ENCODE measurements at regions not wholly inside any gene's neighbourhood (a gene's known extent, or its start where the extent isn't known, plus 50 kb on each side); places are given as distances from the start of the nearest gene placed in this dataset.
A peak's percentile ranks its signal among the peaks of the same experiment; 100 is the strongest.

DNA sequence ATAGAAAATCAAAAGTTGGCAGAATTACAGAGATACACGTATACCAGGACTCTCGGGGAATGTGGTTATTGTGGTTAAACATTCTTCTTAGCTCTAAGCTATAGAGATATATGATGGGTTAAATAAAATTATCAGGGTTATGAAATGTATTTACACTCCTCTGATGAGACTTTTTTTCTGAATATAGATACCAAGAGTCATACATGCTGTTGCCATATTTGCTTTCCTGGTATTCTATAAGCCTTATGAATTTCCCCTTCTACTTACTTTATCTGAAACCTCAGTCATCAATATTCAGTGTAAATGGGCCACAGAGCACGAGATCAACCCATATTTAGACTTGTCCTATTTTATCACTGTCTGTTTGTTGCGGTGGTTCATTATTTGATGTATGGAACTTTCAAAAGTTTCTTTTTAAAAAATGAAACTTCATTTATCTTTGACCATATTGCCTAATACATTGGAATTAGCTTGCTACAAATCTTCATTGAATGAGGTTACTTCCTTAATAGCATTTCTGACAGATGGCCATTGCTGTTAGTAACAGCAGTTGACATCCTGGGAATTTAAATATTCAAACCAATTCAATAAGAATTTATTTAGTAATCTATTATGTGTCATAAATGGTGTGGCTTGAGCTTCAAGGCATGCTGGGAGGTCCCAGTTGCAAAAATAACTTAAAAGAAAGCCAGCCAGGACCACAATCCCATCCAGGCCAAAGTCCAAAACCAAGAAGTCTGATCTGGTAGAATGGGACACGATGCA, 393.5 kb downstream of the PCNX1 start:
- H4K20me1 ChIP-seq (ENCODE audit: insufficient read depth, low read length), result no peaks in the 10 kb centered on the region
- peaks cover 13% of the 10 kb centered on the region for H3K4me1 ChIP-seq (ENCODE audit: insufficient read depth, low read length)
- no peak overlapping the region for H3K27ac ChIP-seq (ENCODE audit: low read length)
- H3K4me2 ChIP-seq (ENCODE audit: insufficient read depth, low read length), result no peak overlapping the region
- H3K27me3 ChIP-seq (ENCODE audit: insufficient read depth, low read length, poor library complexity), result no peaks in the 10 kb centered on the region
- DNase-seq (no peak), ATAC-seq (ENCODE audit: insufficient read depth, low read depth) (peak; percentile 58)
- no peaks in the 10 kb centered on the region for H3K9me3 ChIP-seq (ENCODE audit: insufficient read depth, low read length, severe bottlenecking)
- no peaks in the 10 kb centered on the region for H3K36me3 ChIP-seq (ENCODE audit: insufficient read depth, low read length)
- no peak overlapping the region for H3K4me3 ChIP-seq (ENCODE audit: low read depth in 1 of 2, low read length in 2 of 2)
- H3K79me2 ChIP-seq (ENCODE audit: insufficient read depth, low read length), result no peaks in the 10 kb centered on the region
- TF ChIP-seq EZH2 (IDR thresholded peaks at IDR 0.05; ENCODE audit: borderline replicate concordance, low read depth, low read length, severe bottlenecking), result no peak
- TF ChIP-seq, protein P1, sequence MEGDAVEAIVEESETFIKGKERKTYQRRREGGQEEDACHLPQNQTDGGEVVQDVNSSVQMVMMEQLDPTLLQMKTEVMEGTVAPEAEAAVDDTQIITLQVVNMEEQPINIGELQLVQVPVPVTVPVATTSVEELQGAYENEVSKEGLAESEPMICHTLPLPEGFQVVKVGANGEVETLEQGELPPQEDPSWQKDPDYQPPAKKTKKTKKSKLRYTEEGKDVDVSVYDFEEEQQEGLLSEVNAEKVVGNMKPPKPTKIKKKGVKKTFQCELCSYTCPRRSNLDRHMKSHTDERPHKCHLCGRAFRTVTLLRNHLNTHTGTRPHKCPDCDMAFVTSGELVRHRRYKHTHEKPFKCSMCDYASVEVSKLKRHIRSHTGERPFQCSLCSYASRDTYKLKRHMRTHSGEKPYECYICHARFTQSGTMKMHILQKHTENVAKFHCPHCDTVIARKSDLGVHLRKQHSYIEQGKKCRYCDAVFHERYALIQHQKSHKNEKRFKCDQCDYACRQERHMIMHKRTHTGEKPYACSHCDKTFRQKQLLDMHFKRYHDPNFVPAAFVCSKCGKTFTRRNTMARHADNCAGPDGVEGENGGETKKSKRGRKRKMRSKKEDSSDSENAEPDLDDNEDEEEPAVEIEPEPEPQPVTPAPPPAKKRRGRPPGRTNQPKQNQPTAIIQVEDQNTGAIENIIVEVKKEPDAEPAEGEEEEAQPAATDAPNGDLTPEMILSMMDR (IDR thresholded peaks at IDR 0.05; ENCODE audit: borderline replicate concordance, extremely low read depth, low read length, poor library complexity, severe bottlenecking), result no peak
- H3K9ac ChIP-seq (ENCODE audit: low read depth, low read length), result no peak overlapping the region
- no peak overlapping the region for H2AFZ ChIP-seq (ENCODE audit: low read depth, low read length)

DNA sequence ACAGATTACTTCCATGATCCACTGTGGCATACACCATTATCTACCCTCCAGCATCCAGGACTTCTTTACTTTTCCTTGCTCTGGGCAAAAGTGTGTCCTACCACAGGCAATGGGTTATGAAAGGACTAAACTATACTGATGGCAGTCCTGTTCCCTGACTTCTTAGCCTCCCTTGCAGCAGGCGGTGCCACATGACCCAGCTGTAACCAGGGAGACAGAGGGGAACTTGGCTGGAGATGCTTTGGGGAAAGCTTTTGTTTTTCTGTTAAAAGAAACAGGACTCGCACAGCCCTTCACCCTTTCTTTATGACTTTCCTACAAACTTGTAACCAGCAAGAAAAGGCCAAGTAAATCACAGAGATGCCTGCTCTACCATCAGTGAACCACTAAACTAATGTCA, 394.4 kb downstream of the PCNX1 start:
- Histone ChIP-seq H2AFZ (ENCODE audit: low read depth, low read length) (no peak overlapping the region), H4K20me1 (ENCODE audit: insufficient read depth, low read length) (no peaks in the 10 kb centered on the region), H3K27me3 (ENCODE audit: insufficient read depth, low read length, poor library complexity) (no peaks in the 10 kb centered on the region), H3K79me2 (ENCODE audit: insufficient read depth, low read length) (no peaks in the 10 kb centered on the region), H3K9me3 (ENCODE audit: insufficient read depth, low read length, severe bottlenecking) (no peaks in the 10 kb centered on the region), H3K36me3 (ENCODE audit: insufficient read depth, low read length) (no peaks in the 10 kb centered on the region), H3K27ac (ENCODE audit: low read length) (no peak overlapping the region), H3K4me1 (ENCODE audit: insufficient read depth, low read length) (peaks cover 13% of the 10 kb centered on the region), H3K4me3 (ENCODE audit: low read depth in 1 of 2, low read length in 2 of 2) (no peak overlapping the region), H3K4me2 (ENCODE audit: insufficient read depth, low read length) (no peak overlapping the region), H3K9ac (ENCODE audit: low read depth, low read length) (no peak overlapping the region)
- DNase-seq, result no peak
- TF ChIP-seq, protein P1 (IDR thresholded peaks at IDR 0.05; ENCODE audit: borderline replicate concordance, extremely low read depth, low read length, poor library complexity, severe bottlenecking), result no peak
- no peak for TF ChIP-seq EZH2 (IDR thresholded peaks at IDR 0.05; ENCODE audit: borderline replicate concordance, low read depth, low read length, severe bottlenecking)
- no peak for ATAC-seq (ENCODE audit: insufficient read depth, low read depth)

DNA sequence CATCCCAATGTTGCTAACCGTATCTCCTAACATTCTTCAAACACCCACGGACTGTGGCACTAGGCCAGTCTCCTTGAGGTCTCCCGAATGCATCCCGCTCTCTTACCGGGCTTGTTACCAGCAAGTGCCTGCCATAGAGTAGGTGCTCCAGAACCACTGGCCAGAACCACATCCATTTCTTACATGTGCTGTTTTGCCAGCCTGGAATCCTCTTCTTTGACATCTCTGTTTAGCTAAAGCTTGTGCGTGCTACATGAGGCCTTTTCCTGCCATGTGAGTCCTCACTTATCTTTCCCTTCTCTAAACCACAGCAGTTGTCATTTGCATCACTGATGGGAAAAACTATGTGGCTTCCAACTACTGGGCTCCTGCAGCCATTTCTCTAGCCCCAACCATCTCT, 397.4 kb downstream of the PCNX1 start:
- no peak overlapping the region for H2AFZ ChIP-seq (ENCODE audit: low read depth, low read length)
- H3K36me3 ChIP-seq (ENCODE audit: insufficient read depth, low read length), result no peaks in the 10 kb centered on the region
- peaks cover 13% of the 10 kb centered on the region for H3K4me1 ChIP-seq (ENCODE audit: insufficient read depth, low read length)
- no peaks in the 10 kb centered on the region for H4K20me1 ChIP-seq (ENCODE audit: insufficient read depth, low read length)
- ATAC-seq (ENCODE audit: insufficient read depth, low read depth), result no peak
- DNase-seq, result no peak
- no peaks in the 10 kb centered on the region for H3K9me3 ChIP-seq (ENCODE audit: insufficient read depth, low read length, severe bottlenecking)
- no peaks in the 10 kb centered on the region for H3K27me3 ChIP-seq (ENCODE audit: insufficient read depth, low read length, poor library complexity)
- no peak overlapping the region for H3K4me2 ChIP-seq (ENCODE audit: insufficient read depth, low read length)
- H3K4me3 ChIP-seq (ENCODE audit: low read depth in 1 of 2, low read length in 2 of 2), result no peak overlapping the region
- no peaks in the 10 kb centered on the region for H3K79me2 ChIP-seq (ENCODE audit: insufficient read depth, low read length)
- TF ChIP-seq, protein P1 (IDR thresholded peaks at IDR 0.05; ENCODE audit: borderline replicate concordance, extremely low read depth, low read length, poor library complexity, severe bottlenecking), result no peak
- no peak for TF ChIP-seq EZH2 (IDR thresholded peaks at IDR 0.05; ENCODE audit: borderline replicate concordance, low read depth, low read length, severe bottlenecking)
- no peak overlapping the region for H3K27ac ChIP-seq (ENCODE audit: low read length)
- H3K9ac ChIP-seq (ENCODE audit: low read depth, low read length), result no peak overlapping the region

Measured in DND-41 (cell line).